ENCODE measurements at regions not wholly inside any gene's neighbourhood (a gene's known extent, or its start where the extent isn't known, plus 50 kb on each side); places are given as distances from the start of the nearest gene placed in this dataset.

DNA sequence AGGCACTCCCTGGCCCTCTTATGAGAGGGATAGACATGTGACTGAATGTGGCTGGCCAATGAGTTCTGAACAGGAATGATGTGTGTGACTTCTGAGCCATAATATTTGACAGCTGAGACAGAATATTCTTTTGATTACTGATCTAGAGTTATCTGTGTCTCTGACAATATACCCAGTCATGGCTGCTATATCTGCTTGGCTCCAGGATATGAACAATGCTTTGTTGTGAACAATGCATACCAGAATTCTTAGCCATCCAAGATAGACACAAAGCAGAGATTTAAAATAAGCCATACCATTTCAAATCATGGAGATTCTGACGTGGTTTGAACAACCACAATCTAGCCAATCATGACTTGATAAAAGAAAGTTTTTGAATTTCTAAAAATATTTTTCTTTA lies 840.3 kb upstream of the SEMA6A start:
- Histone ChIP-seq H3K36me3 (ENCODE audit: insufficient read depth, low read length) (no peaks in the 10 kb centered on the region), H3K4me1 (ENCODE audit: insufficient read depth, low read length, poor library complexity, severe bottlenecking) (no peaks in the 10 kb centered on the region), H3K4me2 (ENCODE audit: low read length) (no peak overlapping the region), H3K4me3 (ENCODE audit: low read depth, low read length, poor library complexity, severe bottlenecking) (no peak overlapping the region), H2AFZ (ENCODE audit: low read length) (no peak overlapping the region), H3K9me3 (ENCODE audit: low read length) (no peaks in the 10 kb centered on the region), H3K9me2 (ENCODE audit: insufficient read depth, low read length) (no peaks in the 10 kb centered on the region), H4K20me1 (ENCODE audit: insufficient read depth, low read length) (no peaks in the 10 kb centered on the region), H3K27ac (ENCODE audit: low read depth, low read length, poor library complexity, severe bottlenecking) (no peak overlapping the region), H3K79me2 (ENCODE audit: insufficient read depth, low read depth, low read length) (no peaks in the 10 kb centered on the region)
- POLR2A ChIA-PET = no interaction called here
- intact Hi-C loops (cut with micrococcal nuclease; ENCODE audit: unreplicated experiment) = no loop called here
- CTCF ChIA-PET (ENCODE audit: unreplicated experiment) = no interaction called here
- no TSS peak for BruUV-seq (replicated peaks)
- no peak for TF ChIP-seq EZH2phosphoT487 (IDR thresholded peaks at IDR 0.05; ENCODE audit: borderline replicate concordance, low read depth, low read length)
- TF ChIP-seq, protein P1, sequence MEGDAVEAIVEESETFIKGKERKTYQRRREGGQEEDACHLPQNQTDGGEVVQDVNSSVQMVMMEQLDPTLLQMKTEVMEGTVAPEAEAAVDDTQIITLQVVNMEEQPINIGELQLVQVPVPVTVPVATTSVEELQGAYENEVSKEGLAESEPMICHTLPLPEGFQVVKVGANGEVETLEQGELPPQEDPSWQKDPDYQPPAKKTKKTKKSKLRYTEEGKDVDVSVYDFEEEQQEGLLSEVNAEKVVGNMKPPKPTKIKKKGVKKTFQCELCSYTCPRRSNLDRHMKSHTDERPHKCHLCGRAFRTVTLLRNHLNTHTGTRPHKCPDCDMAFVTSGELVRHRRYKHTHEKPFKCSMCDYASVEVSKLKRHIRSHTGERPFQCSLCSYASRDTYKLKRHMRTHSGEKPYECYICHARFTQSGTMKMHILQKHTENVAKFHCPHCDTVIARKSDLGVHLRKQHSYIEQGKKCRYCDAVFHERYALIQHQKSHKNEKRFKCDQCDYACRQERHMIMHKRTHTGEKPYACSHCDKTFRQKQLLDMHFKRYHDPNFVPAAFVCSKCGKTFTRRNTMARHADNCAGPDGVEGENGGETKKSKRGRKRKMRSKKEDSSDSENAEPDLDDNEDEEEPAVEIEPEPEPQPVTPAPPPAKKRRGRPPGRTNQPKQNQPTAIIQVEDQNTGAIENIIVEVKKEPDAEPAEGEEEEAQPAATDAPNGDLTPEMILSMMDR (conservative IDR thresholded peaks at IDR 0.05; ENCODE audit: low read length) = no peak
- DNase-seq (ENCODE audit: low spot score) = no peak

DNA sequence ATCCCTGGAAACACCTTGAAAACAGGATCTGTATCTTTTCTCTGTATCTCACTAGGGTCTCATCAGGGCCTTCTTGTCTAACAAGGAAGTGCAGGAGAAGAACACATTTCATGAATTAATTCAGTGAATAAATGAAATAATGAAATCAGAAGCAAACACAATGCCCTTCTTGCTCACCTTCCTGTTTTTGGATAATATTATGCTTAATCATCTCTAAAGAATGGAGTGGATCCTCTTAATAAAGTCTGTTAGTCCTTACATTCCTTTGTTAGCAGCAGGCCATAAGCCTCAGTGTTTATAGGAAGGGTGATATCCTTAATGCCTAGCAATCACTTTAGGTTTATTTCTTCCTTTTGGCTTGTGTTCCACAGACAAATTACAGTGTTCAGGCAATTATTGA lies 837.1 kb upstream of the SEMA6A start:
- Histone ChIP-seq H3K27ac (ENCODE audit: low read depth, low read length, poor library complexity, severe bottlenecking) (no peak overlapping the region), H4K20me1 (ENCODE audit: insufficient read depth, low read length) (no peaks in the 10 kb centered on the region), H3K9me2 (ENCODE audit: insufficient read depth, low read length) (no peaks in the 10 kb centered on the region), H2AFZ (ENCODE audit: low read length) (no peak overlapping the region), H3K79me2 (ENCODE audit: insufficient read depth, low read depth, low read length) (no peaks in the 10 kb centered on the region), H3K4me1 (ENCODE audit: insufficient read depth, low read length, poor library complexity, severe bottlenecking) (no peaks in the 10 kb centered on the region), H3K9me3 (ENCODE audit: low read length) (no peaks in the 10 kb centered on the region), H3K36me3 (ENCODE audit: insufficient read depth, low read length) (no peaks in the 10 kb centered on the region), H3K4me3 (ENCODE audit: low read depth, low read length, poor library complexity, severe bottlenecking) (no peak overlapping the region), H3K4me2 (ENCODE audit: low read length) (no peak overlapping the region)
- no TSS peak for BruUV-seq (replicated peaks)
- ChIA-PET CTCF (ENCODE audit: unreplicated experiment) (no interaction called here), POLR2A (no interaction called here)
- TF ChIP-seq, protein P1 (conservative IDR thresholded peaks at IDR 0.05; ENCODE audit: low read length) = no peak
- no peak for TF ChIP-seq EZH2phosphoT487 (IDR thresholded peaks at IDR 0.05; ENCODE audit: borderline replicate concordance, low read depth, low read length)
- no peak for DNase-seq (ENCODE audit: low spot score)
- intact Hi-C loops (cut with micrococcal nuclease; ENCODE audit: unreplicated experiment) = no loop called here

- Histone ChIP-seq H4K20me1 (ENCODE audit: insufficient read depth, low read length) (no peaks in the 10 kb centered on the region), H3K79me2 (ENCODE audit: insufficient read depth, low read depth, low read length) (no peaks in the 10 kb centered on the region), H3K36me3 (ENCODE audit: insufficient read depth, low read length) (no peaks in the 10 kb centered on the region), H3K27ac (ENCODE audit: low read depth, low read length, poor library complexity, severe bottlenecking) (no peak overlapping the region), H3K4me3 (ENCODE audit: low read depth, low read length, poor library complexity, severe bottlenecking) (no peak overlapping the region), H2AFZ (ENCODE audit: low read length) (no peak overlapping the region), H3K9me3 (ENCODE audit: low read length) (no peaks in the 10 kb centered on the region), H3K9me2 (ENCODE audit: insufficient read depth, low read length) (no peaks in the 10 kb centered on the region), H3K4me1 (ENCODE audit: insufficient read depth, low read length, poor library complexity, severe bottlenecking) (no peaks in the 10 kb centered on the region), H3K4me2 (ENCODE audit: low read length) (no peak overlapping the region)
- intact Hi-C loops (cut with micrococcal nuclease; ENCODE audit: unreplicated experiment) = no loop called here
- TF ChIP-seq, protein P1 (conservative IDR thresholded peaks at IDR 0.05; ENCODE audit: low read length) = no peak
- TF ChIP-seq EZH2phosphoT487 (IDR thresholded peaks at IDR 0.05; ENCODE audit: borderline replicate concordance, low read depth, low read length) = no peak
- CTCF ChIA-PET (ENCODE audit: unreplicated experiment) = no interaction called here
- POLR2A ChIA-PET = no interaction called here
- no peak for DNase-seq (ENCODE audit: low spot score)
- BruUV-seq (replicated peaks) = no TSS peak
Observed at GRCh38 chr5:117405197-117405596, 830.6 kb upstream of the SEMA6A start.
